ENCODE measurements at regions not wholly inside any gene's neighbourhood (a gene's known extent, or its start where the extent isn't known, plus 50 kb on each side); places are given as distances from the start of the nearest gene placed in this dataset.

- no peak overlapping the region for H3K27ac ChIP-seq
- no peak for TF ChIP-seq CTCF (conservative IDR thresholded peaks at IDR 0.05; ENCODE audit: low read depth)
- ChIA-PET POLR2A (ENCODE audit: low non-redundant PET) (no interaction called here), CTCF (no interaction called here)
- DNase-seq (ENCODE audit: low spot score): no peak
Observed at GRCh38 chr11:21965221-21965620, 227.7 kb upstream of the ANO5 start.

GRCh38 chr11:21968702-21969101 lies 224.2 kb upstream of the ANO5 start:
- CTCF ChIA-PET: no interaction called here
- no peak for TF ChIP-seq CTCF (conservative IDR thresholded peaks at IDR 0.05; ENCODE audit: low read depth)
- no peak overlapping the region for H3K27ac ChIP-seq
- no peak for DNase-seq (ENCODE audit: low spot score)
- POLR2A ChIA-PET (ENCODE audit: low non-redundant PET): no interaction called here

- H3K27ac ChIP-seq: no peak overlapping the region
- ChIA-PET CTCF (no interaction called here), POLR2A (ENCODE audit: low non-redundant PET) (no interaction called here)
- DNase-seq (ENCODE audit: low spot score): no peak
- TF ChIP-seq CTCF (conservative IDR thresholded peaks at IDR 0.05; ENCODE audit: low read depth): no peak
Observed at GRCh38 chr11:21969841-21970240, 223.0 kb upstream of the ANO5 start.

GRCh38 chr11:21975242-21975641 lies 217.6 kb upstream of the ANO5 start:
- CTCF ChIA-PET: no interaction called here
- no peak for TF ChIP-seq CTCF (conservative IDR thresholded peaks at IDR 0.05; ENCODE audit: low read depth)
- no peak overlapping the region for H3K27ac ChIP-seq
- POLR2A ChIA-PET (ENCODE audit: low non-redundant PET): no interaction called here
- no peak for DNase-seq (ENCODE audit: low spot score)

GRCh38 chr11:21976210-21976609 lies 216.7 kb upstream of the ANO5 start:
- DNase-seq (ENCODE audit: low spot score): no peak
- ChIA-PET POLR2A (ENCODE audit: low non-redundant PET) (no interaction called here), CTCF (no interaction called here)
- TF ChIP-seq CTCF (conservative IDR thresholded peaks at IDR 0.05; ENCODE audit: low read depth): no peak
- no peak overlapping the region for H3K27ac ChIP-seq

- DNase-seq (ENCODE audit: low spot score): no peak
- H3K27ac ChIP-seq: no peak overlapping the region
- ChIA-PET POLR2A (ENCODE audit: low non-redundant PET) (no interaction called here), CTCF (no interaction called here)
- TF ChIP-seq CTCF (conservative IDR thresholded peaks at IDR 0.05; ENCODE audit: low read depth): no peak
Observed at GRCh38 chr11:21983431-21983830, 209.5 kb upstream of the ANO5 start.

- H3K27ac ChIP-seq: no peak overlapping the region
- TF ChIP-seq CTCF (conservative IDR thresholded peaks at IDR 0.05; ENCODE audit: low read depth): no peak
- no peak for DNase-seq (ENCODE audit: low spot score)
- ChIA-PET CTCF (no interaction called here), POLR2A (ENCODE audit: low non-redundant PET) (no interaction called here)
Observed at GRCh38 chr11:21986361-21986760, 206.5 kb upstream of the ANO5 start.

Measured in RWPE1 (cell line).